Sciatic nerve (tissue), 2 donors: ENCODE measurements at regions not wholly inside any gene's neighbourhood (a gene's known extent, or its start where the extent isn't known, plus 50 kb on each side); places are given as distances from the start of the nearest gene placed in this dataset.

Source experiments
- ATAC-seq: fragments of 200-7000 bp; cut with Tn5 transposase; one replicate; pipeline ENCODE4 v1.9.1; 2020; ENCODE audit warnings: mild to moderate bottlenecking, moderate library complexity
- DNase-seq: peaks from one replicate; pipeline ENCODE4 v3.0.0-alpha.2; 2020; ENCODE audit warnings: low spot score
- intact Hi-C: fragments of 100-400 bp; cut with DNase I; formaldehyde crosslinking; loops from one replicate; pipeline ENCODE4 v1.14.2; 2022
- donor health status: DM: no; HTN: no; CAD: no.
- donor health status: DM: no; HTN: no; CAD: no.

- DNase-seq (no peak), ATAC-seq (no peak)
- intact Hi-C loops: no loop called here
These were observed 75.7 kb upstream of the CHRNA7 start for GRCh38 chr15:31954374-31955172.

- DNase-seq (no peak), ATAC-seq (no peak)
- intact Hi-C loops: no loop called here
These were observed 74.6 kb upstream of the CHRNA7 start for GRCh38 chr15:31955734-31956133.

GRCh38 chr15:31957581-31957980 lies 72.7 kb upstream of the CHRNA7 start:
- intact Hi-C loops: no loop called here
- no peak for ATAC-seq

GRCh38 chr15:31964586-31965307 lies 65.6 kb upstream of the CHRNA7 start:
- DNase-seq (no peak), ATAC-seq (no peak)
- intact Hi-C loops: no loop called here

More at GRCh38 chr15:31957581-31957980, 72.7 kb upstream of the CHRNA7 start:
- no peak for DNase-seq

- ATAC-seq: no peak
- intact Hi-C loops: loop anchor here (5.0 kb wide), 1 partner anchor 668 kb away; no protein-coding TSS in a partner anchor
These were observed 60.3 kb upstream of the CHRNA7 start for GRCh38 chr15:31970007-31970406.

GRCh38 chr15:31973197-31973596 lies 57.1 kb upstream of the CHRNA7 start:
- ATAC-seq (no peak), DNase-seq (no peak)
- intact Hi-C loops: loop anchor here (5.0 kb wide), 1 partner anchor 671 kb away; no protein-coding TSS in a partner anchor

More at GRCh38 chr15:31970007-31970406, 60.3 kb upstream of the CHRNA7 start:
- DNase-seq: no peak

- DNase-seq: no peak
- intact Hi-C loops: loop anchor here (5.0 kb wide), 1 partner anchor 672 kb away; no protein-coding TSS in a partner anchor
- ATAC-seq: no peak
These were observed 56.0 kb upstream of the CHRNA7 start for GRCh38 chr15:31974154-31974794.

- intact Hi-C loops: loop anchor here (5.0 kb wide), 1 partner anchor 673 kb away; no protein-coding TSS in a partner anchor
- no peak for DNase-seq
- ATAC-seq: no peak
These were observed 55.2 kb upstream of the CHRNA7 start for GRCh38 chr15:31974855-31975829.

- intact Hi-C loops: no loop called here
- ATAC-seq (no peak), DNase-seq (no peak)
These were observed 54.5 kb upstream of the CHRNA7 start for GRCh38 chr15:31975830-31976229.

GRCh38 chr15:31977138-31977537 lies 53.2 kb upstream of the CHRNA7 start:
- ATAC-seq (no peak), DNase-seq (no peak)
- intact Hi-C loops: no loop called here

GRCh38 chr15:31977812-31978661 lies 52.3 kb upstream of the CHRNA7 start:
- ATAC-seq (peak; percentile 67), DNase-seq (no peak)
- intact Hi-C loops: no loop called here
